GM06990 (cell line): ENCODE measurements at regions not wholly inside any gene's neighbourhood (a gene's known extent, or its start where the extent isn't known, plus 50 kb on each side); places are given as distances from the start of the nearest gene placed in this dataset.

Source experiments
- DNase-seq: peaks from one replicate; pipeline ENCODE4 v3.0.0-alpha.2; 2011; ENCODE audit not compliant: insufficient read length; ENCODE audit errors: extremely low read depth
- H3K27me3 ChIP-seq: replicated peaks from 2 replicates; pipeline ENCODE4 v1.6.0; 2011; ENCODE audit warnings: low read length; ENCODE audit not compliant: control insufficient read depth, insufficient read depth
- H3K36me3 ChIP-seq: 2 replicates; pipeline ENCODE4 v1.5.1; 2011; ENCODE audit warnings: low read length; ENCODE audit not compliant: control insufficient read depth, insufficient read depth
- H3K4me3 ChIP-seq: replicated peaks from 2 replicates; pipeline ENCODE4 v1.5.1; 2011; ENCODE audit warnings: low read depth, mild to moderate bottlenecking, control low read depth, low read length
- TF ChIP-seq, protein P1 (sequence below): IDR thresholded peaks from 2 replicates; pipeline ENCODE4 v1.5.1; 2011; ENCODE audit warnings: low read length, control low read depth, mild to moderate bottlenecking, inconsistent platforms; ENCODE audit not compliant: insufficient read depth, poor library complexity, severe bottlenecking

DNA sequence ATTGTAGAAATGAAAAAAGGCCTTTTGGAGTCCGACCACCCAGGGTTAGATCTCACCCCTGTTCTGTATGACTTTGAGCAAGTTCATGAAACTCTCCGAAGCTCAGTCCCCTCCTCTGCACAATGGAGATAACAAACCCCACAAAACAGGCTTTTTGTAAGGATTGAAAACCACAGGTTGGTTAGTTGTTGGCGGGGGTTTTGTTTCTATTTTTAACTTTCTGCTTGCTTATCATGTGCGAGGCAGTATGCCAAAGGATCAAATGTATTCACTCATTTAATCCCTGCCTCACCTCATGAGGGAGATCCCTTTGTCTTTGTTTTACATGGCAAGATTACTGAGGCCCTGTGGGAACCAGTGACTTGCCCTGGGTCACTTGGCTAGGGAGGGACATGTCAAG, 539.1 kb downstream of the CDK5RAP2 start:
- no peak for DNase-seq
- TF ChIP-seq, protein P1, sequence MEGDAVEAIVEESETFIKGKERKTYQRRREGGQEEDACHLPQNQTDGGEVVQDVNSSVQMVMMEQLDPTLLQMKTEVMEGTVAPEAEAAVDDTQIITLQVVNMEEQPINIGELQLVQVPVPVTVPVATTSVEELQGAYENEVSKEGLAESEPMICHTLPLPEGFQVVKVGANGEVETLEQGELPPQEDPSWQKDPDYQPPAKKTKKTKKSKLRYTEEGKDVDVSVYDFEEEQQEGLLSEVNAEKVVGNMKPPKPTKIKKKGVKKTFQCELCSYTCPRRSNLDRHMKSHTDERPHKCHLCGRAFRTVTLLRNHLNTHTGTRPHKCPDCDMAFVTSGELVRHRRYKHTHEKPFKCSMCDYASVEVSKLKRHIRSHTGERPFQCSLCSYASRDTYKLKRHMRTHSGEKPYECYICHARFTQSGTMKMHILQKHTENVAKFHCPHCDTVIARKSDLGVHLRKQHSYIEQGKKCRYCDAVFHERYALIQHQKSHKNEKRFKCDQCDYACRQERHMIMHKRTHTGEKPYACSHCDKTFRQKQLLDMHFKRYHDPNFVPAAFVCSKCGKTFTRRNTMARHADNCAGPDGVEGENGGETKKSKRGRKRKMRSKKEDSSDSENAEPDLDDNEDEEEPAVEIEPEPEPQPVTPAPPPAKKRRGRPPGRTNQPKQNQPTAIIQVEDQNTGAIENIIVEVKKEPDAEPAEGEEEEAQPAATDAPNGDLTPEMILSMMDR, result no peak
- no peak overlapping the region for H3K4me3 ChIP-seq
- no peaks in the 10 kb centered on the region for H3K27me3 ChIP-seq
- H3K36me3 ChIP-seq, result no peaks in the 10 kb centered on the region

DNA sequence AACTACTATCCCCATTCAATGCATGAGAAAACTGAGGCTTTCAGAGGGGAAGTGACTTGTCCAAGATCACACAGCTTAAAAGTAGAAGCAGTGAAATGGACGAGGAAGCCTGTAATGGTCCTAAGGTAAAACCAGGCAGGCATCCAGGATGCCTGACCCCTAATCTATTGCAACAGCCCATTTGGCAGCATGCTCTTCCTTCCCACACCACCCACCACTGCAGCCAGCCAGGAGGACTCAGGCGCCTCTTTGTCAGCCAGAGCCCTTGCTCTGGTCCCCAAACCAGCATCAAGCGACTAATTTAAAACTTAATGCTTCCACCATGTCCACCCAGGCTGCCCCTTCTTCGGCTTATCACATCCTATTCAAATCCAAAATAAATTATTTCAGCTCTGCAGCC, 541.6 kb downstream of the CDK5RAP2 start:
- TF ChIP-seq, protein P1, result no peak
- Histone ChIP-seq H3K4me3 (no peak overlapping the region), H3K36me3 (no peaks in the 10 kb centered on the region), H3K27me3 (no peaks in the 10 kb centered on the region)
- no peak for DNase-seq

DNA sequence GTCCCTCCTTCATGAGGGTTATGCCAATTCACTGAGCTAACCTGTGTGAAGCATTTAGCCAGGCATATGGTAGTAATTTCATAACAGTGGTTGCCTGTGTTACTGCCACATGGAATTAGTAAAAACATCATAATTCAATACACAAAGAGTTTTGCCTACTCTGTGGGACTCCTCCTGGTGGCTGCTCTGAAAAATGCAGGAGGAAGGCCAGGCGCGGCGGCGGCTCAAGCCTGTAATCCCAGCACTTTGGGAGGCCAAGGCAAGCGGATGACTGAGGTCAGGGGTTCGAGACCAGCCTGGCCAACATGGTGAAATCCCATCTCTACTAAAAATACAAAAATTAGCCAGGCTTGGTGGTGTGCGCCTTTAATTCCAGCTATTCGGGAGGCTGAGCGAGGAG, 547.3 kb downstream of the CDK5RAP2 start:
- H3K36me3 ChIP-seq, result no peaks in the 10 kb centered on the region
- no peak for DNase-seq
- H3K27me3 ChIP-seq, result no peaks in the 10 kb centered on the region
- H3K4me3 ChIP-seq, result no peak overlapping the region
- TF ChIP-seq, protein P1, result peak; percentile 28

DNA sequence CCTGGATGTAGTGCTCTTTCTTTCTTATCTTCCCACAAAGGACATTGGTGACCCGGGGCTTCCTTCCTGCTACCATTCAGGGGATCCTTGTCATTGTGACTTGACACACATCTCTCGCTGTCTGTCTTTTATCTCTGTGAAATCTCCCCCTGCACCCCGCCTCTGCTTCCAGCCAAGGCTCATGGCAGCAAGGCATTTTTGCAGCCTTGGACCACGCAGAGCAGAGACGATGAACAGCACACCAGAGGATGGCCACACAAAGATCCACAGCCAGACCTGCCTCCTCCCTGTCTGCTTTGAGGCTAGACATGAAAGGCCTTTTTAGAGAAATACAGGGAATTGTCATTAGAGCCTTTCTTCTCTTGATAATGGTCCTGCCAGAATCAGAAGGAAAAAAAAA, 549.1 kb downstream of the CDK5RAP2 start:
- Histone ChIP-seq H3K27me3 (no peaks in the 10 kb centered on the region; the same call in 1 of the 2 replicates), H3K36me3 (no peaks in the 10 kb centered on the region), H3K4me3 (no peak overlapping the region)
- TF ChIP-seq, protein P1, result no peak
- no peak for DNase-seq

DNA sequence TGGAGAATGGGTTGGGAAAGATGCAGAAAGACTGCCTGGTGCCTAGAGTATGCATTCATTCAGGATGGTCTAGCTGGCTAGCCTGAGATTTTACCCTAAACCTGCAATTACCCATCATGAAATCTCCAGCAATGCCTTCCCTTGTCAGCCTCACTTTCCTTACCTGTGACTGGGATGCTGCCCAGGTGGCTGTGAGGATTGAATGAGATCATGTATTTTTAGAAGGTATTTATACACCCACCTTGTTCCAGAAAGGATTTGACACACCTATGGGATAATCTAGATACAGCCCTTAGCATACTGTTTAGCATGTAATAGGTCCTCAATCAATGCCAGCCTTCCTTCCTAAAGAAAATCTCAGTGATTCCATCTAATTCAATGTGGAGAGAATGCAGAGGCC, 561.4 kb downstream of the CDK5RAP2 start:
- no peaks in the 10 kb centered on the region for H3K36me3 ChIP-seq
- TF ChIP-seq, protein P1, result no peak
- no peaks in the 10 kb centered on the region for H3K27me3 ChIP-seq
- H3K4me3 ChIP-seq, result no peak overlapping the region
- no peak for DNase-seq

DNA sequence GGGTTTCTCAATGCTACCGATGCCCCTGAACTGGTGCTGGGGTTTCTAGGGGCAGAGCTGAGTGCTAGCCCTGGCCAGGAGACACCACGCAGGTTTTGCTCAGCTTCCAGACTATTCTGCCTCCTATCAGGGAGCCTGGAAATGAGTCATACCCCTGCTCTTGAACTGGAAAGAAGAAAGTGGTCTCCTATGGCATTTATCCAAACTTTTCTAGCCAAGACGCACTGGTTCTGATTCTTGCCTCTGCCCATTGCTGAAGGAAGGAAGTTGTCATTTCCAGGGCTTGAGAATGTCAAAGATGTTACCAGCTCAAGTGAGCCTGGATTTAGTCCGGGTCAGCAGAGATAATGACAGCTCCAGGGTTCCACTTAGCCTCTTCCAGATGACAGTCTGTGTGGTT, 561.9 kb downstream of the CDK5RAP2 start:
- H3K27me3 ChIP-seq, result no peaks in the 10 kb centered on the region
- TF ChIP-seq, protein P1, result no peak
- H3K36me3 ChIP-seq, result no peaks in the 10 kb centered on the region
- DNase-seq, result no peak
- no peak overlapping the region for H3K4me3 ChIP-seq
